Stimulated activated naive CD8-positive, alpha-beta T cell treated with anti-CD3 and anti-CD28 coated beads, Interleukin-15, Interleukin-2, amounts not matched to agents 100 U/mL and 50 U/mL, for 24 hours (primary cell): ENCODE measurements at regions not wholly inside any gene's neighbourhood (a gene's known extent, or its start where the extent isn't known, plus 50 kb on each side); places are given as distances from the start of the nearest gene placed in this dataset.

Experiments
- ATAC-seq: fragments of 150-1000 bp; cut with Tn5 transposase; one replicate; pipeline ENCODE4 v1.10.0; 2021
- DNase-seq: peaks from one replicate; pipeline ENCODE4 v3.0.0; 2021

GRCh38 chr6:153787341-153787606 is 251.8 kb upstream of the OPRM1 start:
- no peak for ATAC-seq
- no peak for DNase-seq

- no peak for ATAC-seq
These were observed 257.7 kb upstream of the OPRM1 start for GRCh38 chr6:153781306-153781705.

GRCh38 chr6:153780011-153780410 is 259.0 kb upstream of the OPRM1 start:
- DNase-seq, result no peak
- no peak for ATAC-seq

More at GRCh38 chr6:153781306-153781705, 257.7 kb upstream of the OPRM1 start:
- DNase-seq, result no peak

GRCh38 chr6:153778216-153778615 is 260.8 kb upstream of the OPRM1 start:
- DNase-seq (no peak), ATAC-seq (no peak)

GRCh38 chr6:153771577-153771976 is 267.5 kb upstream of the OPRM1 start:
- no peak for DNase-seq
- no peak for ATAC-seq

GRCh38 chr6:153767127-153767526 is 271.9 kb upstream of the OPRM1 start:
- DNase-seq, result no peak
- ATAC-seq, result no peak

- ATAC-seq (no peak), DNase-seq (no peak)
These were observed 280.5 kb upstream of the OPRM1 start for GRCh38 chr6:153758516-153758915.

- ATAC-seq (no peak), DNase-seq (no peak)
These were observed 303.3 kb upstream of the OPRM1 start for GRCh38 chr6:153735761-153736160.

- DNase-seq (no peak), ATAC-seq (no peak)
These were observed 309.9 kb upstream of the OPRM1 start for GRCh38 chr6:153729189-153729588.

- DNase-seq (no peak), ATAC-seq (no peak)
These were observed 311.2 kb upstream of the OPRM1 start for GRCh38 chr6:153727885-153728284.

GRCh38 chr6:153725456-153725855 is 313.6 kb upstream of the OPRM1 start:
- DNase-seq, result no peak

GRCh38 chr6:153720732-153721131 is 318.3 kb upstream of the OPRM1 start:
- DNase-seq (no peak), ATAC-seq (no peak)

More at GRCh38 chr6:153725456-153725855, 313.6 kb upstream of the OPRM1 start:
- no peak for ATAC-seq

- no peak for ATAC-seq
- no peak for DNase-seq
These were observed 333.6 kb upstream of the OPRM1 start for GRCh38 chr6:153705429-153705828.

- no peak for ATAC-seq
These were observed 336.4 kb upstream of the OPRM1 start for GRCh38 chr6:153702671-153703070.

GRCh38 chr6:153698637-153699036 is 340.4 kb upstream of the OPRM1 start:
- no peak for ATAC-seq

More at GRCh38 chr6:153702671-153703070, 336.4 kb upstream of the OPRM1 start:
- no peak for DNase-seq

GRCh38 chr6:153698001-153698400 is 341.0 kb upstream of the OPRM1 start:
- no peak for ATAC-seq
- DNase-seq, result no peak

More at GRCh38 chr6:153698637-153699036, 340.4 kb upstream of the OPRM1 start:
- DNase-seq, result no peak

GRCh38 chr6:153677522-153677921 is 361.5 kb upstream of the OPRM1 start:
- ATAC-seq (no peak), DNase-seq (no peak)

GRCh38 chr6:153673750-153674149 is 365.3 kb upstream of the OPRM1 start:
- DNase-seq (no peak), ATAC-seq (no peak)

- DNase-seq (no peak), ATAC-seq (no peak)
These were observed 365.8 kb upstream of the OPRM1 start for GRCh38 chr6:153673225-153673624.

- ATAC-seq (no peak), DNase-seq (no peak)
These were observed 368.5 kb upstream of the OPRM1 start for GRCh38 chr6:153670403-153671026.

GRCh38 chr6:153668758-153669157 is 370.3 kb upstream of the OPRM1 start:
- no peak for DNase-seq
- no peak for ATAC-seq

- ATAC-seq, result no peak
- DNase-seq, result no peak
These were observed 376.1 kb upstream of the OPRM1 start for GRCh38 chr6:153662982-153663381.

- no peak for ATAC-seq
- DNase-seq, result no peak
These were observed 393.7 kb upstream of the OPRM1 start for GRCh38 chr6:153645326-153645725.

GRCh38 chr6:153644000-153644399 is 395.0 kb upstream of the OPRM1 start:
- DNase-seq (no peak), ATAC-seq (no peak)

- no peak for ATAC-seq
- DNase-seq, result no peak
These were observed 404.6 kb upstream of the OPRM1 start for GRCh38 chr6:153634416-153634815.
